AG20443 (cell line): ENCODE measurements at regions not wholly inside any gene's neighbourhood (a gene's known extent, or its start where the extent isn't known, plus 50 kb on each side); places are given as distances from the start of the nearest gene placed in this dataset.
"Not testable (repeated sequence)": the region's sequence is repeated elsewhere in the genome, so short reads cannot be mapped to it uniquely, and the experiment has no call there.

ENCODE experiments used
- DNase-seq: peaks from one replicate; pipeline ENCODE4 v3.0.0; 2012; ENCODE audit warnings: low spot score, mixed read lengths

DNA sequence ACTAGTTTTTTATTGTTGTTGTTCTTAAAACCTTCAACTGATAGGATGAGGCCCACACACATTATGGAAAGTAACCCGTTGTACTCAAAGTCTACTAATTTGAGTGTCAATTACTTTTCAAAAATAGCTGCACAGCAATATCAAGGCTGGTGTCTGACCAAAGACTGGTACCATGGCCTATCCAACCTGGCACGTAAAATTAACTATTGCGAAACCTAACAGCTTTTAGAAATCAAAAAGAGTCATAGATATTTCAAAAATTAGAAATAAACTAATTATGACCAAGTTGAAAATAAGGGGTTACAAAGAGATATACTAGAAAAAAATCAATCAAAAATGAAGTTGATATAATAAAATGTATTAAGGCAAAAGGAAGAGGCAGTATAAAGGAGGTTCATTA is 501.5 kb upstream of the SLC8A1 start:
- no peak for DNase-seq

DNA sequence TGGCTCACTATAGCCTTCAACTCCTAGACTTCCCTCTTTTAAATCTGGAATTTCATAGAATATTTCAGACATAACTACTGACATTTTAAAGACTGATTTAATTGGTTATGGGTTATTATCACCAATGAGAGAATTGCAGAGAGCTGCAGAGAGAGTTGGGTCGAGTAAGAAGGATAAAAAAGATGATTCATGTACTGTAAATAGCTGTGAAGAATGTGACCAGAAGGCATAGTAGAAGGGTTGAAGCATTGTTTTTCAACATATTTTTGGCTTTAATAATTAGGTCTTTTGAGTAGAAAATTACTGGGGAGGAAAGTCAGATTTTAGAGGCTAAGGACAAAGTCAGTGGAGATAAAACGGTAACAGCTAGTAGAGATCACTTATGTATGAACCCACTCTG is 503.2 kb upstream of the SLC8A1 start:
- no peak for DNase-seq

GRCh38 chr2:40955635-40956034 is 503.7 kb upstream of the SLC8A1 start:
- no peak for DNase-seq

GRCh38 chr2:40957508-40957907 is 505.6 kb upstream of the SLC8A1 start:
- no peak for DNase-seq

GRCh38 chr2:40962026-40962425 is 510.1 kb upstream of the SLC8A1 start:
- DNase-seq = no peak

DNA sequence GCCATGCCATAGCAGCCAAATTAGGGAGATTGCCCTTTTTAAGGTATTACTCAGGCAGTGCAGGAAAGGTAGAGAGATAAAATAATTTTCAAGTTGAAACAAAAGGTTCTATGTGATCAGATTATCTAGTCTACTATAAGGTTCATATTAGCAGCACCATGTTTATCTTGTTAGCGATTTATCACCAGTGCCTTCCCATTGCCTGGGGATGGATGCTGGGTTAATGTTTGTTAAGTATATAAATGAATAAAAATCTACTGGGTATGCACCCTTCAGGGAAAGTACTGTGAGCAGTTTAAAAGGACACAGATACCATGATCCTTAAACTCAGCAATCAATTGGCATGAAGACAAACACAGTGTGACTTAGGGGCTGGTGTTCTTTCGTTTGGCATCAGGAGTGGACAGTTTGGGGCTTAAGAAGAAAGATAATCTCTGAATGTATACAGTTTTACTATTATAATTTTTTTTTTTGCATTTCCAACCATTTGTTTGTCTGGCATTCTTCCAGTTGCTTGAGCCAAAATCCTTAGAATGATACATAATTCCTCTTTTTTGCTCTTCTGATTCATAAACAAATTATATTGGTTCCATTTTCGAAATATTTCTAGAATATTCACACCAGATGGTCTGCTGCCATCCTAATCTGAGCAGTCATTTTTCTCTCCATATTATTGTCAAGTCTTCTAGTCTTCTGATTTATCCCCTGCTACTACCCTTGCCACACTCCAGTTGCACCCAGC is 512.8 kb upstream of the SLC8A1 start:
- no peak for DNase-seq

DNA sequence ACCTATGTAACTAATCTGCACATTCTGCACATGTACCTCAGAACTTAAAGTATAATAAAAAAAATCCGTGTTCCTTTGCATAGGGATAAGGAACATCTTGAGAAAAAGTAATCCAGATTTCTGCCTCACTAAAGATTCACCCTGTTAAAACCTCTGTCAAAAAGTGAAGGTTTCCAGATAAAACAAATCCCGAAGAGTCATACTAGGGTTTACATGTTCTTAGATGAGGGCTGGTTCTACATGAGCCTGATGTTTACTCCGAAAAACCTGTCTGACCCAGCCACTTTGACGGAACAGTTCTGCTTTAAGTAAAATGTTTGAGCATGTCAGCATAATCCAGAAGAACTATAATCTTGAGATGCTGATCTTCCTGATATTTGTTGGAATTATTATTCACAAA is 515.6 kb upstream of the SLC8A1 start:
- no peak for DNase-seq

GRCh38 chr2:40975151-40975550 is 523.3 kb upstream of the SLC8A1 start:
- DNase-seq = no peak

DNA sequence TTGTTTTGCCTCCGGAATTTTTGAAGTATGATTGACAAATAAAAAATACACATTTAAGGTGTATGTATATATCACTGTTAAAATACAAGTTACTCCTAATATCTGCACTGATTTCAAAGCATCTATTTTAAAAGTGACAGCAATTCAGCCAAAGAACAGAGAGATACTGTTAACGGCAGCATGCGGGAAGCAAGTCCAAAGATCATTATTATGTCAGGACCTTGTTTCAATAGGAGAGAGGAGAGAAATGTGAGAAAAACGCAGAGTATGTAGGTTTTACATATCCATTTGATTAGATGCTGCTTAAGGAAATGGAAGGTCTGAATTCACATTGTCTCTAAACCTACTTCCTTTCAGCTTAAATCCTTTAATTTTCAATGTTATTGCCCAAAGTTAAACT is 545.5 kb upstream of the SLC8A1 start:
- DNase-seq = no peak

DNA sequence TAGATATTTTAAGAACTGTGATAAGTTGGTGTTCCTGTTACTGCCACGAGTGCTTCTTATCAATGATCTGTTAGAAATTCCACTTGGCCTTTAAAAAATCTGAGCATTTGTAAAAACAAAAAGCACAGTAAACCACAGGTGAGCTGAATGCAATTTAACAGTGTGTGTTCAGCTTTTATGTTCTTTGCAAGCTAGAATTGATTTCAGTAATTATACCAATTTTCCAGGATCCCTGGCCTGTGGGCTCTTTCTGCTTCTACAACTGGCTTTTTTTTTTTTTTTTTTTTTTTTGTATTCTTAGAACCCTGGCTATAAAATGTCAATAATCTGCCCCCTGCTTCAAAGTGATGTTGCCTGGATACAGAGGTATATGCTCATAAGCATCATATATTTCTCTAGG is 548.5 kb upstream of the SLC8A1 start:
- DNase-seq = no peak

GRCh38 chr2:41000906-41001305 is 549.0 kb upstream of the SLC8A1 start:
- no peak for DNase-seq

DNA sequence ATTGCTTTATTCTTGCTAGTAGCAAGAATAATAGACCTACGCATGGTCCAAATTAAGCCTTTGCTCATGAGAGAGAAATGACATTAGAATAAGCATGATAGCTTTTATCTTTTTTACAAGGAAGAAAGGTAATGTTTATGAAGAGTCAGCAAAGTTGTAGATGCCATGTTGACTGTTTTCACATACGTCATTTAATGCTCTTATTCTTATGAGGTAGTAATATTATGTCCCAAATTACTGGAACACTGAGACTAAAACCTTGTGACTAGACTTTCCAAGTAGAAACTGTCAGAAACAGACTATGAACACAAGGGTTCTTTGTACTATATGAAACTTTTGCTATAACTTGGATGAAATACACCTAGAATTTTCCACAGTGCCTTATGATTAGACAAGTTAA is 552.8 kb upstream of the SLC8A1 start:
- DNase-seq = no peak

- no peak for DNase-seq
Measured at GRCh38 chr2:41020358-41020757, 568.5 kb upstream of the SLC8A1 start.

- DNase-seq = no peak
Measured at GRCh38 chr2:41024816-41025215, 572.9 kb upstream of the SLC8A1 start.

GRCh38 chr2:41026613-41027012 is 574.7 kb upstream of the SLC8A1 start:
- DNase-seq = no peak

- DNase-seq = no peak
Measured at GRCh38 chr2:41027095-41027494, 575.2 kb upstream of the SLC8A1 start.

- no peak for DNase-seq
Measured at GRCh38 chr2:41031282-41031681, 579.4 kb upstream of the SLC8A1 start.

DNA sequence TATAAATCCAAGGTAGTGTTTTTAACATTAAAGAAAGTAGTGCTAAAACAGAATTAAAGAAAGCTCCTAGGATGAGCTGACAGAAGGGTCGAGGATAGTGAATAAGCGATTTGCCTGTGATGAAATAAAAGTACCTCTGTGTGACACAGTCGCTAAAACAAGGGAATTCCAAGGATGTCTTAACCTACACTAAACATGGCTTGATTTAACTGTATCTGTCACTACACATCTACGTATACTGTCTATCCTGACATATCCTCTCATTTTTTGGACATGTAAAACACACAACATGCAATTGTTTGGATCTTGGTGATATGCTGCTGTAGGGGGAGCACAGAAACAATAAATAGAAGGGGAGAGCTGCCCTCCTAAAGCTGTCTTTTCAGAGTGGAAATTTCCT is 580.8 kb upstream of the SLC8A1 start:
- DNase-seq = no peak

DNA sequence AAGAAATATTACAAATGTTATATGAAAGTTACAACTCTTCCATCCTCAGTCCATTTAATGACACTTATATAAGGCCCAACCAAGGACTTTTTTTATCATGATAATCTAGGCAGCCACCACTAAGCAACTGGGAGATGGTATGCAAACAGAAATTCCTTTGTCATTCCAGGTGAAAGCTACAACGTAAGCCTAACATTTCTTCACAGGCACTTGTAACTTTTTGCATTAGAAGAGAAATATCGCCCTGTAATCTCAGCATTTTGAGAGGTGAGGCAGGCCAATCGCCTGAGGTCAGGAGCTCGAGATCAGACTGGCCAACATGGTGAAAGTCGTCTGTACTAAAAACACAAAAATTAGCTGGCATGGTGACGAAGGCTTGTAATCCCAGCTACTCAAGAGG is 581.2 kb upstream of the SLC8A1 start:
- no peak for DNase-seq

DNA sequence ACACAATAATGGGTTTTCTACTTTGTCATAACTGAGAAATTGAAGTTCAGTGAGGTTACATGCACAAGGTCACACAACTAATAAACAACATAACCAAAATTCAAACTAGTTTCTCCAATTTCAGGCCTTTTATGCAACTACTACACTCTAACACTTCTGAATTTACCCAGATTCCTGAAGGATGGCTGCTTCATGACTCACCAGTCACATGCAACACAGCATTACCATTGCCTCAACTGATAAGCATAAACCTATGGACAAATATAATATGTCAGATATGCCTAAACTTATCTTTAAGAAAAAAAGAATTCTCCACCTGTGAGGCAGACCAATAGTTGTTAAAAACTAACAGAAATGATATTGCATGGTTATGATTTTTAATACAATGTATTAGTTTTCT is 586.5 kb upstream of the SLC8A1 start:
- DNase-seq = no peak

DNA sequence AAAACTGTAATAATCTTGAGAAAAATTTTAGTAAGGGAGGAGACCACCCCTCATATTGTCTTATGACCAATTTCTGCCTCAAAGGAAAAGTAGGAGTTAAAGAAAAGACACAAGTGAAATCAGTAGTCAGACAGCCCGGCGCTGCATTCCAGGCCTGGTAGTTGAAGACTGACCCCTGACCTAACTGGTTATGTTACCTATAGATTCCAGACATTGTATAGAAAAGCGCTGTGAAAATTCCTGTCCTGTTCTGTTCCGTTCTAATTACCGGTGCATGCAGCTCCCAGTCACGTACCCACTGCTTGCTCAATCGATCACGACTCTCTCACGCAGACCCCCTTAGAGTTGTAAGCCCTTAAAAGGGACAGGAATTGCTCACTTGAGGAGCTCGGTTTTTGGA is 587.9 kb upstream of the SLC8A1 start:
- DNase-seq = not testable (repeated sequence)

DNA sequence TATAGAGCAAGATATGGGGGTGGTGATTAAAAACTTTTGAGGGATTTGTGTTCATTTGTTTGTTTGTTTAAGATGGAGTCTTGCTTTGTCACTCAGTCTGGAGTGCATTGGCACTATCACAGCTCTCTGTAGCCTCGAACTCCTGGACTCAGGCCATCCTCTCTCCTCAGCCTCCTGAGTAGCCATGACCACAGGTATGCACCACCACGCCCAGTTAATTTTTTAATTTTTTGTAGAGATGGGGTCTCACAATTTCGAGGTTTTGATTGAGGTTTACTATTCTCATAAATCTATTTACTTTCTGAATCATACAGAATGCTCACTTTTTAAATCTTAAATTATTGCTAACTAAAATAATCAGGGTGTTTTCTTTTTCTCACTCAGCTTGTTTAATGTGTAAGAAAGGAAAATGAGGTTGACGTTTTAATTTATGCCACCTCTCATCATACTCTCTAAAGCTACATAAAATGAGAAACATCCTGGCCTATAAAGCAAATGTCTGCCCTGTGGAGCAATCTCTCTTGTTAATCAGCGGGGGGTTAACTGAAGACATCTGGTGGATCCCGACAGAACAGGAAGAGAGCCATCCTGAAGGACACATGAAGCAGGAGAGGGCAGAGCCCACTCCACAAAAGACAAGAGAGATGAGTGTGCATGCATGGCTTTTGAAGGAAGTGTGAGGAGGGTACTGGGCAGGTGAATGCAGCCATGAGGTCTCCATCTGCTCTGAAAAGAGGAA is 589.1 kb upstream of the SLC8A1 start:
- no peak for DNase-seq

DNA sequence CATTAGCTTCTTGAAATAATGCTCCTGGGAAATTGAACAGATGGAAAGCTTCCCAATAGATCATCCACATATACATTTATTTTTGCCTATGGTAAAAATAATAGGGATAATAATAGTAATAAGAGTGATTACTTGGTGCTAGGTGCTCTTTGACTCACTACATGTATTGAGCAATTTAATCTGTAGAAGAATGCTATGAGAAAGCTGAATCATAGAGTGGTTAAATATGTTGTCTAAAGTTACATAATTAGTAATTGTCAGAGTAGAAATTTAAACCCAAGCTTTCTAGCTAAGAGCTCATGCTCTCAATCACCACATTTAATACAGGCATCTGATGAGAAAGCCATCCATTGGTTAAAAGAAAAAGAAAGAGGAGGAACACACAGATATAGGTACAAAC is 590.5 kb upstream of the SLC8A1 start:
- DNase-seq = no peak

DNA sequence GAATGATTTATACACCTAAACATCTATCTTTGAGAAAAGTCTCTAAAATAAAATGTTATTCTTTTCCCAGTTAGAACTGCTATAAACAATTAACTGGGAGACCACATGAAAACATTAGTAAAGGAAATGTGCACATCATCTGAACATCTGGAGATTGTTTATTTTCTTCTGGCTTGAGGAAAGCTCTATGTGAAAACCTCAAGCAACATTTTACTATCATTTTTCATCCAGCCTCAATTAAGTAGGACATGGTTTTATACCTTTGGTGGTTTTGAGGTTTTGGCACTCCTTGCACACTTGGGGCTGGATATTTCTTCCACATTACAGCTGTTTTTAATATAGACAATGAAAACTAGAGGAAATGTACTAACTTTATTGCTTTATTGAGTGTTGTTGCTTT is 609.5 kb upstream of the SLC8A1 start:
- peak; percentile 6 for DNase-seq
